ENCODE measurements at regions not wholly inside any gene's neighbourhood (a gene's known extent, or its start where the extent isn't known, plus 50 kb on each side); places are given as distances from the start of the nearest gene placed in this dataset.

- no peak overlapping the region for H2AFZ ChIP-seq (ENCODE audit: low read length)
- ChIA-PET CTCF (ENCODE audit: low intra/inter-chr PET ratio, low total read pairs) (no interaction called here), POLR2A (no interaction called here)
- in situ Hi-C loops (cut with HindIII; ENCODE audit: extremely low pct_ligation_motif_present, low pct_unique_long_range_greater_than_20kb), result no loop called here
- FAIRE-seq (no peak), ATAC-seq (no peak), DNase-seq (ENCODE audit: low spot score) (no peak)
- no peak overlapping the region for H3K27ac ChIP-seq (ENCODE audit: extremely low read length, insufficient read depth, low read length)
- no peaks in the 10 kb centered on the region for H3K4me1 ChIP-seq (ENCODE audit: insufficient read depth, low read length)
- intact Hi-C loops (cut with micrococcal nuclease; ENCODE audit: unreplicated experiment), result no loop called here
- H4K20me1 ChIP-seq (ENCODE audit: insufficient read depth, low read length), result no peaks in the 10 kb centered on the region
- WGBS (ENCODE audit: low lambda C conversion rate), result 17% methylated on average over 1 of the region's 1 CpG
- H3K9ac ChIP-seq (ENCODE audit: insufficient read depth, low read depth, low read length), result no peak overlapping the region
- H3K27me3 ChIP-seq (ENCODE audit: control insufficient read depth in 1 of 2, insufficient read depth in 2 of 2, low read length in 2 of 2), result no peaks in the 10 kb centered on the region; a peak in 1 of 5 replicates
- TF ChIP-seq SUZ12 (IDR thresholded peaks at IDR 0.05; ENCODE audit: low read depth, low read length) (no peak), FOXO1 (CRISPR knock-in tag; IDR thresholded peaks at IDR 0.05) (no peak), SOX13 (IDR thresholded peaks at IDR 0.05) (no peak), SOX13 (CRISPR knock-in tag; conservative IDR thresholded peaks at IDR 0.05 in 1 of 2, IDR thresholded peaks at IDR 0.05 in 1 of 2) (no peak), TFDP2 (CRISPR knock-in tag; IDR thresholded peaks at IDR 0.05) (no peak), ZNF607 (CRISPR knock-in tag; IDR thresholded peaks at IDR 0.05; ENCODE audit: borderline replicate concordance) (no peak), ZNF17 (CRISPR knock-in tag; IDR thresholded peaks at IDR 0.05) (no peak), ATF1 (CRISPR knock-in tag; IDR thresholded peaks at IDR 0.05) (no peak), RBM39 (IDR thresholded peaks at IDR 0.05; ENCODE audit: low read depth, low read length, poor library complexity, severe bottlenecking) (no peak), FOXK1 (CRISPR knock-in tag; IDR thresholded peaks at IDR 0.05; ENCODE audit: borderline replicate concordance, low read depth) (no peak), POGZ (CRISPR knock-in tag; IDR thresholded peaks at IDR 0.05) (no peak), GPN1 (CRISPR knock-in tag; IDR thresholded peaks at IDR 0.05; ENCODE audit: borderline replicate concordance) (no peak)
- TF ChIP-seq, protein P1, sequence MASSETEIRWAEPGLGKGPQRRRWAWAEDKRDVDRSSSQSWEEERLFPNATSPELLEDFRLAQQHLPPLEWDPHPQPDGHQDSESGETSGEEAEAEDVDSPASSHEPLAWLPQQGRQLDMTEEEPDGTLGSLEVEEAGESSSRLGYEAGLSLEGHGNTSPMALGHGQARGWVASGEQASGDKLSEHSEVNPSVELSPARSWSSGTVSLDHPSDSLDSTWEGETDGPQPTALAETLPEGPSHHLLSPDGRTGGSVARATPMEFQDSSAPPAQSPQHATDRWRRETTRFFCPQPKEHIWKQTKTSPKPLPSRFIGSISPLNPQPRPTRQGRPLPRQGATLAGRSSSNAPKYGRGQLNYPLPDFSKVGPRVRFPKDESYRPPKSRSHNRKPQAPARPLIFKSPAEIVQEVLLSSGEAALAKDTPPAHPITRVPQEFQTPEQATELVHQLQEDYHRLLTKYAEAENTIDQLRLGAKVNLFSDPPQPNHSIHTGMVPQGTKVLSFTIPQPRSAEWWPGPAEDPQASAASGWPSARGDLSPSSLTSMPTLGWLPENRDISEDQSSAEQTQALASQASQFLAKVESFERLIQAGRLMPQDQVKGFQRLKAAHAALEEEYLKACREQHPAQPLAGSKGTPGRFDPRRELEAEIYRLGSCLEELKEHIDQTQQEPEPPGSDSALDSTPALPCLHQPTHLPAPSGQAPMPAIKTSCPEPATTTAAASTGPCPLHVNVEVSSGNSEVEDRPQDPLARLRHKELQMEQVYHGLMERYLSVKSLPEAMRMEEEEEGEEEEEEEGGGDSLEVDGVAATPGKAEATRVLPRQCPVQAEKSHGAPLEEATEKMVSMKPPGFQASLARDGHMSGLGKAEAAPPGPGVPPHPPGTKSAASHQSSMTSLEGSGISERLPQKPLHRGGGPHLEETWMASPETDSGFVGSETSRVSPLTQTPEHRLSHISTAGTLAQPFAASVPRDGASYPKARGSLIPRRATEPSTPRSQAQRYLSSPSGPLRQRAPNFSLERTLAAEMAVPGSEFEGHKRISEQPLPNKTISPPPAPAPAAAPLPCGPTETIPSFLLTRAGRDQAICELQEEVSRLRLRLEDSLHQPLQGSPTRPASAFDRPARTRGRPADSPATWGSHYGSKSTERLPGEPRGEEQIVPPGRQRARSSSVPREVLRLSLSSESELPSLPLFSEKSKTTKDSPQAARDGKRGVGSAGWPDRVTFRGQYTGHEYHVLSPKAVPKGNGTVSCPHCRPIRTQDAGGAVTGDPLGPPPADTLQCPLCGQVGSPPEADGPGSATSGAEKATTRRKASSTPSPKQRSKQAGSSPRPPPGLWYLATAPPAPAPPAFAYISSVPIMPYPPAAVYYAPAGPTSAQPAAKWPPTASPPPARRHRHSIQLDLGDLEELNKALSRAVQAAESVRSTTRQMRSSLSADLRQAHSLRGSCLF (CRISPR knock-in tag; IDR thresholded peaks at IDR 0.05; ENCODE audit: borderline replicate concordance), result no peak
- no peak overlapping the region for H3K4me2 ChIP-seq (ENCODE audit: low read depth, low read length)
- no peak overlapping the region for H3K4me3 ChIP-seq (replicated peaks in 1 of 3; ENCODE audit: insufficient read depth in 1 of 3, low read depth in 2 of 3, low read length in 3 of 3)
- no peaks in the 10 kb centered on the region for H3K36me3 ChIP-seq (replicated peaks in 1 of 2; ENCODE audit: control insufficient read depth in 1 of 2, insufficient read depth in 2 of 2, low read length in 2 of 2)
- BruUV-seq (replicated peaks), result no TSS peak
- no peaks in the 10 kb centered on the region for H3K79me2 ChIP-seq (ENCODE audit: insufficient read depth, low read length)
- no peaks in the 10 kb centered on the region for H3K9me3 ChIP-seq (ENCODE audit: low read length)
These were observed 140.2 kb upstream of the SKOR2 start for GRCh38 chr18:47391665-47392064.
